A549 (cell line): ENCODE measurements at regions not wholly inside any gene's neighbourhood (a gene's known extent, or its start where the extent isn't known, plus 50 kb on each side); places are given as distances from the start of the nearest gene placed in this dataset.

Experiments used
- CEBPB ChIP-seq, 2 experiments: fragments of >200 bp in 1 of 2; sonication (Bioruptor Twin) in 1 of 2; formaldehyde crosslinking in 1 of 2; IDR thresholded peaks; 2 replicates each; pipeline ENCODE4 v1.6.1; 2012 to 2016
- CTCF ChIP-seq: fragments of >200 bp; sonication (Bioruptor Twin); formaldehyde crosslinking; IDR thresholded peaks from 3 replicates; pipeline ENCODE4 v1.5.1; 2016

GRCh38 chr9:95611354-95611753, 94.6 kb upstream of the PTCH1 start:
- no peak for TF ChIP-seq CTCF
- TF ChIP-seq CEBPB (IDR thresholded peaks at IDR 0.05) = no peak
